ENCODE measurements at regions not wholly inside any gene's neighbourhood (a gene's known extent, or its start where the extent isn't known, plus 50 kb on each side); places are given as distances from the start of the nearest gene placed in this dataset.

DNA sequence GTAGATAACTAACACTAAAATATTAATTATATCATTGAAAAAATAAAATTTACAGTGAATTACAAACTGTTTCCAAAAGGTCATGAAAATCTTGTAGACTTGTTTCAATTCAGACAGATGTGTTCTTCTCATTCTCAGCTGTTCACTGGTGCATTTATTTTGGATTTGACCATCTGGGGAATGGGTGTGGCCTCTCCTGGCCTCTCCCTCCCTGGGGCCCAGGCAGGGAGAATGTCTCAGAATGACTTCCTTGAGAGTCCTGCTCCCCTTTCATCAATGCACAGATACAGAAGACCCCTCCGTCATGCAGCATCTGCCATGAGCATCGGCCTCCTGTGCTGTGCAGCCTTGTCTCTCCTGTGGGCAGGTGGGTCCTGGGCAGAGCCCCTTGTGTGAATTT, 192.8 kb upstream of the PRSS58 start:
- H3K9me1 ChIP-seq (ENCODE audit: insufficient read depth, low read length): no peaks in the 10 kb centered on the region
- H2BK5ac ChIP-seq (ENCODE audit: low read depth, low read length, poor library complexity, severe bottlenecking): no peak overlapping the region
- TF ChIP-seq RFX5 (IDR thresholded peaks at IDR 0.05; ENCODE audit: low read depth, low read length) (no peak), CHD1 (IDR thresholded peaks at IDR 0.05; ENCODE audit: low read depth, low read length) (no peak), SMC3 (IDR thresholded peaks at IDR 0.05; ENCODE audit: low read depth, low read length) (no peak), NFE2L2 (IDR thresholded peaks at IDR 0.05; ENCODE audit: low read depth, low read length) (no peak), MXI1 (IDR thresholded peaks at IDR 0.05; ENCODE audit: borderline replicate concordance, low read depth, low read length) (no peak), POLR2A (IDR thresholded peaks at IDR 0.05; ENCODE audit: low read depth, low read length) (no peak), RCOR1 (IDR thresholded peaks at IDR 0.05; ENCODE audit: insufficient replicate concordance, low read length) (no peak), MAZ (IDR thresholded peaks at IDR 0.05; ENCODE audit: borderline replicate concordance, low read depth, low read length) (no peak), FOS (IDR thresholded peaks at IDR 0.05; ENCODE audit: low read depth, low read length) (no peak), BHLHE40 (IDR thresholded peaks at IDR 0.05; ENCODE audit: low read depth, low read length) (no peak)
- TF ChIP-seq, protein P1, sequence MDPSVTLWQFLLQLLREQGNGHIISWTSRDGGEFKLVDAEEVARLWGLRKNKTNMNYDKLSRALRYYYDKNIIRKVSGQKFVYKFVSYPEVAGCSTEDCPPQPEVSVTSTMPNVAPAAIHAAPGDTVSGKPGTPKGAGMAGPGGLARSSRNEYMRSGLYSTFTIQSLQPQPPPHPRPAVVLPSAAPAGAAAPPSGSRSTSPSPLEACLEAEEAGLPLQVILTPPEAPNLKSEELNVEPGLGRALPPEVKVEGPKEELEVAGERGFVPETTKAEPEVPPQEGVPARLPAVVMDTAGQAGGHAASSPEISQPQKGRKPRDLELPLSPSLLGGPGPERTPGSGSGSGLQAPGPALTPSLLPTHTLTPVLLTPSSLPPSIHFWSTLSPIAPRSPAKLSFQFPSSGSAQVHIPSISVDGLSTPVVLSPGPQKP (IDR thresholded peaks at IDR 0.05; ENCODE audit: borderline replicate concordance, low read depth, low read length): no peak
- ATAC-seq (ENCODE audit: low read depth) (no peak), DNase-seq (no peak)
- in situ Hi-C loops (cut with MboI; ENCODE audit: low sequenced_read_pairs) (no loop called here), intact Hi-C loops (cut with micrococcal nuclease) (no loop called here), dilution Hi-C loops (cut with HindIII; ENCODE audit: low sequenced_read_pairs, unreplicated experiment) (no loop called here)
- no peak overlapping the region for H2AK5ac ChIP-seq (ENCODE audit: low read depth, low read length)
- no peak overlapping the region for H3K18ac ChIP-seq (ENCODE audit: low read depth, low read length)
- H4K8ac ChIP-seq (ENCODE audit: low read depth in 2 of 2, low read length in 2 of 2): no peak overlapping the region
- H4K91ac ChIP-seq (ENCODE audit: insufficient read depth, low read depth, low read length): no peak overlapping the region
- no peak overlapping the region for H3K4me3 ChIP-seq (ENCODE audit: insufficient read depth, low read depth, low read length)
- H4K20me1 ChIP-seq (ENCODE audit: insufficient read depth, low read length): no peaks in the 10 kb centered on the region
- H3K36me3 ChIP-seq (ENCODE audit: control insufficient read depth, insufficient read depth, low read length): no peaks in the 10 kb centered on the region
- no peak overlapping the region for H2BK120ac ChIP-seq (ENCODE audit: low read depth, low read length)
- BruUV-seq (replicated peaks): no TSS peak
- H2AK9ac ChIP-seq (replicated peaks; ENCODE audit: low read depth, low read length, poor library complexity): no peak overlapping the region
- no peak overlapping the region for H3K23ac ChIP-seq (ENCODE audit: low read depth, low read length)
- no peaks in the 10 kb centered on the region for H3K9me3 ChIP-seq (ENCODE audit: control insufficient read depth, insufficient read depth, low read length)
- H3K14ac ChIP-seq (replicated peaks; ENCODE audit: low read depth, low read length): no peak overlapping the region
- no peak overlapping the region for H4K5ac ChIP-seq (ENCODE audit: low read depth, low read length)
- no peaks in the 10 kb centered on the region for H3K79me1 ChIP-seq (ENCODE audit: low read depth in 1 of 2, low read length in 2 of 2)
- no peaks in the 10 kb centered on the region for H3K27me3 ChIP-seq (ENCODE audit: control insufficient read depth, insufficient read depth, low read length)
- H3K4me2 ChIP-seq (ENCODE audit: low read depth, low read length): no peak overlapping the region
- no peak overlapping the region for H3K56ac ChIP-seq (ENCODE audit: extremely low read depth, insufficient read depth, low read length)
- no peak overlapping the region for H3K9ac ChIP-seq (ENCODE audit: low read depth, low read length)
- WGBS, 2 experiments (ENCODE audit: extremely low coverage in 2 of 2, insufficient read length in 1 of 2): 100% methylated on average over 1 of the region's 2 CpGs; no CpG with 5 or more reads in 1 of the 2 experiments
- no peaks in the 10 kb centered on the region for H3K4me1 ChIP-seq (ENCODE audit: control insufficient read depth, insufficient read depth, low read length)
- no peak overlapping the region for H2AFZ ChIP-seq (replicated peaks; ENCODE audit: low read length, poor library complexity)
- no peak overlapping the region for H3K27ac ChIP-seq (ENCODE audit: insufficient read depth, low read length)
- no peak overlapping the region for H2BK20ac ChIP-seq (ENCODE audit: low read depth, low read length)
- H2BK15ac ChIP-seq (ENCODE audit: low read depth, low read length): no peak overlapping the region
- no peak overlapping the region for H3K4ac ChIP-seq (ENCODE audit: low read depth, low read length)
- POLR2A ChIA-PET (ENCODE audit: unreplicated experiment): no interaction called here
- CTCF ChIA-PET: no interaction called here
